ENCODE measurements at regions not wholly inside any gene's neighbourhood (a gene's known extent, or its start where the extent isn't known, plus 50 kb on each side); places are given as distances from the start of the nearest gene placed in this dataset.

- Histone ChIP-seq H3K9me2 (ENCODE audit: insufficient read depth, low read length) (no peaks in the 10 kb centered on the region), H3K36me3 (ENCODE audit: insufficient read depth, low read length) (no peaks in the 10 kb centered on the region), H3K27me3 (ENCODE audit: insufficient read depth, low read depth, low read length) (no peaks in the 10 kb centered on the region), H3K79me2 (replicated peaks; ENCODE audit: insufficient read depth, low read length) (no peaks in the 10 kb centered on the region), H3K9me3 (ENCODE audit: low read length) (no peaks in the 10 kb centered on the region), H3F3A (ENCODE audit: insufficient read depth, low read length, poor library complexity, severe bottlenecking) (no peaks in the 10 kb centered on the region), H3K4me3 (ENCODE audit: low read length) (no peak overlapping the region), H3K9ac (ENCODE audit: low read length) (no peak overlapping the region), H2AFZ (ENCODE audit: low read depth, low read length) (no peak overlapping the region), H3K4me2 (ENCODE audit: low read length) (no peak overlapping the region), H4K20me1 (ENCODE audit: insufficient read depth) (no peaks in the 10 kb centered on the region), H3K27ac (ENCODE audit: low read length) (no peak overlapping the region)
- TF ChIP-seq SMC3 (conservative IDR thresholded peaks at IDR 0.05; ENCODE audit: poor library complexity) = no peak
- TF ChIP-seq RAD21 (conservative IDR thresholded peaks at IDR 0.05) = no peak
- TF ChIP-seq REST (IDR thresholded peaks at IDR 0.05; ENCODE audit: borderline replicate concordance) = no peak
- TF ChIP-seq EZH2 (IDR thresholded peaks at IDR 0.05; ENCODE audit: borderline replicate concordance, insufficient read depth, low read length, poor library complexity, severe bottlenecking) = no peak
- no peak for TF ChIP-seq EP300 (conservative IDR thresholded peaks at IDR 0.05; ENCODE audit: poor library complexity, severe bottlenecking)
- TF ChIP-seq POLR2AphosphoS5 (IDR thresholded peaks at IDR 0.05) = no peak
These were observed 433.0 kb downstream of the PCDH10 start for GRCh38 chr4:133581996-133582619.

- no peak overlapping the region for H3K4me2 ChIP-seq (ENCODE audit: low read length)
- H3K27ac ChIP-seq (ENCODE audit: low read length) = no peak overlapping the region
- H2AFZ ChIP-seq (ENCODE audit: low read depth, low read length) = no peak overlapping the region
- H3K79me2 ChIP-seq (replicated peaks; ENCODE audit: insufficient read depth, low read length) = no peaks in the 10 kb centered on the region
- no peaks in the 10 kb centered on the region for H4K20me1 ChIP-seq (ENCODE audit: insufficient read depth)
- no peaks in the 10 kb centered on the region for H3F3A ChIP-seq (ENCODE audit: insufficient read depth, low read length, poor library complexity, severe bottlenecking)
- no peaks in the 10 kb centered on the region for H3K27me3 ChIP-seq (ENCODE audit: insufficient read depth, low read depth, low read length)
- H3K9ac ChIP-seq (ENCODE audit: low read length) = no peak overlapping the region
- no peaks in the 10 kb centered on the region for H3K9me2 ChIP-seq (ENCODE audit: insufficient read depth, low read length)
- TF ChIP-seq POLR2AphosphoS5 (IDR thresholded peaks at IDR 0.05) (no peak), MXI1 (conservative IDR thresholded peaks at IDR 0.05; ENCODE audit: poor library complexity, severe bottlenecking) (no peak), EP300 (conservative IDR thresholded peaks at IDR 0.05; ENCODE audit: poor library complexity, severe bottlenecking) (no peak), RAD21 (conservative IDR thresholded peaks at IDR 0.05) (no peak), EZH2 (IDR thresholded peaks at IDR 0.05; ENCODE audit: borderline replicate concordance, insufficient read depth, low read length, poor library complexity, severe bottlenecking) (no peak), CTCF (IDR thresholded peaks at IDR 0.05; ENCODE audit: poor library complexity, severe bottlenecking) (no peak), SMC3 (conservative IDR thresholded peaks at IDR 0.05; ENCODE audit: poor library complexity) (no peak), TAF1 (IDR thresholded peaks at IDR 0.05; ENCODE audit: low read depth) (no peak), REST (IDR thresholded peaks at IDR 0.05; ENCODE audit: borderline replicate concordance) (no peak)
- H3K36me3 ChIP-seq (ENCODE audit: insufficient read depth, low read length) = no peaks in the 10 kb centered on the region
- no peak overlapping the region for H3K4me3 ChIP-seq (ENCODE audit: low read length)
- no peaks in the 10 kb centered on the region for H3K9me3 ChIP-seq (ENCODE audit: low read length)
These were observed 425.2 kb downstream of the PCDH10 start for GRCh38 chr4:133574248-133574647.

Measured in neural cell (in vitro differentiated cells).